Activated CD8-positive, alpha-beta T cell treated with anti-CD3 and anti-CD28 coated beads for 36 hours (primary cell): ENCODE measurements at regions not wholly inside any gene's neighbourhood (a gene's known extent, or its start where the extent isn't known, plus 50 kb on each side); places are given as distances from the start of the nearest gene placed in this dataset.

Experiments
- ATAC-seq: fragments of 200-7000 bp; cut with Tn5 transposase; one replicate; pipeline ENCODE4 v1.10.0; 2021; ENCODE audit warnings: mild to moderate bottlenecking, moderate library complexity
- CTCF ChIA-PET: fragments of 350-600 bp; sonication (Branson Sonifier 250); formaldehyde crosslinking; loops from one replicate; lab custom pipeline; 2021; ENCODE audit warnings: antibody characterized with exemption; lab: Charles Lee
- POLR2A ChIA-PET: fragments of 350-600 bp; sonication (Branson Sonifier 250); formaldehyde crosslinking; loops from one replicate; lab custom pipeline; 2021; ENCODE audit warnings: antibody characterized with exemption; lab: Charles Lee
- DNase-seq: peaks from one replicate; pipeline ENCODE4 v3.0.0-alpha.2; 2020
- H3K27ac Mint-ChIP-seq: one replicate; pipeline ENCODE4 v1.8.0; 2021; ENCODE audit warnings: mild to moderate bottlenecking, mixed read lengths
- H3K27me3 Mint-ChIP-seq: one replicate; pipeline ENCODE4 v1.8.0; 2021; ENCODE audit warnings: mixed read lengths
- H3K36me3 Mint-ChIP-seq: one replicate; pipeline ENCODE4 v1.8.0; 2021; ENCODE audit warnings: low read depth, mixed read lengths
- H3K4me1 Mint-ChIP-seq: one replicate; pipeline ENCODE4 v1.8.0; 2021; ENCODE audit warnings: low read depth, mixed read lengths
- H3K4me3 Mint-ChIP-seq: one replicate; pipeline ENCODE4 v1.8.0; 2021; ENCODE audit warnings: mild to moderate bottlenecking, moderate library complexity, mixed read lengths
- H3K9me3 Mint-ChIP-seq: one replicate; pipeline ENCODE4 v1.8.0; 2021; ENCODE audit warnings: mixed read lengths
- intact Hi-C: fragments of 100-400 bp; cut with micrococcal nuclease; formaldehyde crosslinking; loops from one replicate; pipeline ENCODE4 v1.10.0; 2022
- TF ChIP-seq, protein P1 (sequence below): fragments of 200-600 bp; IDR thresholded peaks from one replicate; pipeline ENCODE4 v1.8.0; 2022; ENCODE audit warnings: antibody characterized with exemption, mild to moderate bottlenecking

DNA sequence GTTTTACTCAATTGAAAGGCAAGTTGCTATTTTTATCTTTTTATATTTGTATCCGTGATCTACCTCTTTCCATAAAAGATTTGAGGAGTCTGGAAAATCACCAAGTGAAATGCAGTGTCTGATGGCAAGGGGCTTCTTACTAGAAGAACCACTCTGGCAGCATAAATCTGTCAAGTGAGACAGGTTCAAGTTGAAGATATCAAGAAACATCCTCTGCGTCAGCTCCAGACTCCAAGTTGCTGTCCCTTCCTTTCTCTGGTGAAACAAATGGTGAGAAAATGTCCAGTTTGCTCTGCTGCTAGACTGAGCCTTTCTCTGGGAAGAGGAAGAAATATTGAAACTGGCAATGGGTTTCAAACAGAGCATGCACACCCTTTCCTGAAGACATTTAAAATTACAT, 411.2 kb downstream of the PLPP3 start:
- Mint-ChIP-seq H3K36me3 (no peaks in the 10 kb centered on the region), H3K27me3 (peaks cover 3% of the 10 kb centered on the region), H3K27ac (no peak overlapping the region), H3K4me3 (no peak overlapping the region), H3K9me3 (no peaks in the 10 kb centered on the region), H3K4me1 (no peaks in the 10 kb centered on the region)
- TF ChIP-seq, protein P1, sequence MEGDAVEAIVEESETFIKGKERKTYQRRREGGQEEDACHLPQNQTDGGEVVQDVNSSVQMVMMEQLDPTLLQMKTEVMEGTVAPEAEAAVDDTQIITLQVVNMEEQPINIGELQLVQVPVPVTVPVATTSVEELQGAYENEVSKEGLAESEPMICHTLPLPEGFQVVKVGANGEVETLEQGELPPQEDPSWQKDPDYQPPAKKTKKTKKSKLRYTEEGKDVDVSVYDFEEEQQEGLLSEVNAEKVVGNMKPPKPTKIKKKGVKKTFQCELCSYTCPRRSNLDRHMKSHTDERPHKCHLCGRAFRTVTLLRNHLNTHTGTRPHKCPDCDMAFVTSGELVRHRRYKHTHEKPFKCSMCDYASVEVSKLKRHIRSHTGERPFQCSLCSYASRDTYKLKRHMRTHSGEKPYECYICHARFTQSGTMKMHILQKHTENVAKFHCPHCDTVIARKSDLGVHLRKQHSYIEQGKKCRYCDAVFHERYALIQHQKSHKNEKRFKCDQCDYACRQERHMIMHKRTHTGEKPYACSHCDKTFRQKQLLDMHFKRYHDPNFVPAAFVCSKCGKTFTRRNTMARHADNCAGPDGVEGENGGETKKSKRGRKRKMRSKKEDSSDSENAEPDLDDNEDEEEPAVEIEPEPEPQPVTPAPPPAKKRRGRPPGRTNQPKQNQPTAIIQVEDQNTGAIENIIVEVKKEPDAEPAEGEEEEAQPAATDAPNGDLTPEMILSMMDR, result no peak
- CTCF ChIA-PET, result no interaction called here
- ATAC-seq (no peak), DNase-seq (no peak)
- POLR2A ChIA-PET, result no interaction called here
- intact Hi-C loops, result no loop called here

DNA sequence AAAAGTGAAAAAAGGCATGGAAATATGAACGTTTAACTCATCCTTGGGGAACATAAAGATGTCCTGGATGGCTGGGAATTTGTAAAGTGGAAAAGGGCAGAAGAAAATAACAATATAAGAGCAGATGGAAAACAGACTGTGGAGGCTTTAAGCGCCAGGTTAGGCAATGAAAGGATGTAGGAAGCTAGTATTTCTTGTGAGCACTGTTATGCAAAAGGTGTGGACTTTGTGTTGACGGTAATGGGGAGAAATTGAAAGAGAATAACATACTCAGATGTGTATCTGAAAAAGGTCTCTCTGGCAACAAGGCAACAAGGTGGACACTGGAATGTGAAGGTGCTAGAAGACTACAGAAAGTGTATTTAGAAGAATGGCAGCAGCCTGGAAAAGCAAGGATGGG, 411.8 kb downstream of the PLPP3 start:
- H3K27me3 Mint-ChIP-seq, result peaks cover 3% of the 10 kb centered on the region
- H3K4me3 Mint-ChIP-seq, result no peak overlapping the region
- ChIA-PET CTCF (no interaction called here), POLR2A (no interaction called here)
- DNase-seq (no peak), ATAC-seq (no peak)
- TF ChIP-seq, protein P1, result no peak
- no peak overlapping the region for H3K27ac Mint-ChIP-seq
- intact Hi-C loops, result no loop called here
- no peaks in the 10 kb centered on the region for H3K36me3 Mint-ChIP-seq
- H3K4me1 Mint-ChIP-seq, result no peaks in the 10 kb centered on the region
- H3K9me3 Mint-ChIP-seq, result no peaks in the 10 kb centered on the region

DNA sequence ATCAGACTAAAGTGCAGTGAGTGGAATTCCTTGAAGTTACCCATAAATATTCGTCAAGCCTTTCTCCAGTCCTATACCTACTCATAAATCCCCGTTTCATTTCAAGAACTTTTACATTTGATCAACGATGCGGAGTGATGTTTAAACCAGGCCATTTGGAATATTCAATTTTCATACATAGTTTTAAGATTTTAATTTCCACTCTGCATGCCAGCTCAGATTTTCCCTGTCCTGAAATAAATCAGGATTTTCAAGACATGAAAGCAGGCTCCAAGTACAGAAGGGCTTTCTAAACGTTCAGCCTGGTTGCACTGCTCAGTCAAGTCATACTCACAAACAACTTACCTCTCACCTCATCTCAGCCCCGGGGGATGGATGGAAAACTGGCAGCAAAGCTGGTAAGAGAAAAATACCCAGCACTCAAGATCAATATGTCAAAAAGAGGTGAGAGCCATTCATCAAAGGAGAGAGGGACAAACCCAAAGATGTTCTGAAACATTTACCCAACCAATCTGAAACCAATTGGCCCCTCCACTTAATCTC, 418.5 kb downstream of the PLPP3 start:
- ChIA-PET CTCF (no interaction called here), POLR2A (no interaction called here)
- no peaks in the 10 kb centered on the region for H3K9me3 Mint-ChIP-seq
- no peak overlapping the region for H3K4me3 Mint-ChIP-seq
- H3K27me3 Mint-ChIP-seq, result no peaks in the 10 kb centered on the region
- DNase-seq (no peak), ATAC-seq (no peak)
- intact Hi-C loops, result no loop called here
- no peaks in the 10 kb centered on the region for H3K36me3 Mint-ChIP-seq
- TF ChIP-seq, protein P1, result no peak
- H3K27ac Mint-ChIP-seq, result no peak overlapping the region
- H3K4me1 Mint-ChIP-seq, result no peaks in the 10 kb centered on the region

DNA sequence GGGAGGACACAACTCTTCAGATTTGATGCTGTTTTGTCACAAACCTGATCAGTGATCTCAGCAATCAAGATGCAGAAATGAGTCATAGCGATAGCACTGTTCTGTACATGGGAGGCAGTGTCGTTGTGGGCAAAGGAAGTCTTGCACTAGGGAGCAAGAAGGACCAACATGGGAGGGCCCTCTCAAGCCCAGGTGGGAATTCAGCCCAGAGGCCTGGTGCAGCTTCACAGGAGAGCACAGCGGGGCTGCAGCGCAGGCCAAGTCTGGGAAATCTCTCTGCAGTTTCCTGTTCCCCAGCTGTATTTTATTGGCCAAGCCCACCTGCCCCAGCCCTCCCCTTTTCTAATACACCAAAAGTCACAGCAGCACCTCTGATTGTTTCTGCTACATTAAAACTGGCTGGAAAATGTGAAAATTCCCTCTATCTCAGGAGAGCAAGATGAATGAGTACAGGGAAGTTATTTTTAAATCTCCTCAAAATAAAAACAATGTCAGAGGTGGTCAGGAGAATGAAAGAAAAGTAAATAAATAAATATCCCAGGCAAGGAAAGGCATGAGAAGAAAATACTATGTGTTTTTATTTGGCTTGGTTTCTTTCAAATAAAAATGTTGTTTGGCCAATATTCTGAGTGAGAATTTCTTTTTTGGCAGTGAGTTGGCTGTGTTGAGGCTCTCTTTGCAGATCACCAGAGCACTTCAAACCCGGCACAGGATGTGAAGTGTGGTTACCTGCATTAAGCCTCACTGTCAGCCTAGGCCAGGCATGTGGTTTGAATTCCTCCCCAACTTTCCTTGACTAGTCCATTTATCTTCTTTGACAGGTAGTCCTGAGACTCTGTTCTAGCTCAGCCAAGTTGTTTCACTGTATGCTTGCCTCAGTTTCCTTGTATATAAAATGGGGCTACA, 422.1 kb downstream of the PLPP3 start:
- TF ChIP-seq, protein P1, result no peak
- no peaks in the 10 kb centered on the region for H3K36me3 Mint-ChIP-seq
- no peaks in the 10 kb centered on the region for H3K9me3 Mint-ChIP-seq
- H3K4me1 Mint-ChIP-seq, result no peaks in the 10 kb centered on the region
- POLR2A ChIA-PET, result no interaction called here
- ATAC-seq (no peak), DNase-seq (no peak)
- H3K4me3 Mint-ChIP-seq, result no peak overlapping the region
- CTCF ChIA-PET, result no interaction called here
- no peak overlapping the region for H3K27ac Mint-ChIP-seq
- H3K27me3 Mint-ChIP-seq, result no peaks in the 10 kb centered on the region
- intact Hi-C loops, result no loop called here

DNA sequence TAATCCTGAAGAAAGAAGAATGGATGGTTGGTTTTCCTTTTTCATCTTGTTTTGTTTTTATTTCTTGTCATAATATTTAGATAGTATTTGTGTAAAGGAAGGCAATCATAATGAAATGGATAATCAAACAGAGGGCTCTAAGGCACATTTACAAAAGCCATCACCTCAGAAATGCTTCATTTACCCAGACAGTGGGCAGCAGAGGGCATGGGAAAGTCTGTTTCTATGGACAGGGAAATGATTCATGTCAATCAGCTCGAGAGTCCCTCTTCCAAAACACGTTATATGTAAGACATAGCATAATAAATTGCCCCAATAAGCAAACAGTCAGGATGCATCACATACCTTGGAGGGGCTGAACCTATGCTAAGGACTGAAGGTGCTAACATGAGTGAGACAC, 426.1 kb downstream of the PLPP3 start:
- Mint-ChIP-seq H3K36me3 (no peaks in the 10 kb centered on the region), H3K4me3 (no peak overlapping the region), H3K4me1 (no peaks in the 10 kb centered on the region), H3K9me3 (no peaks in the 10 kb centered on the region), H3K27ac (no peak overlapping the region), H3K27me3 (no peaks in the 10 kb centered on the region)
- TF ChIP-seq, protein P1, result no peak
- CTCF ChIA-PET, result no interaction called here
- POLR2A ChIA-PET, result no interaction called here
- DNase-seq, result no peak
- no peak for ATAC-seq
- intact Hi-C loops, result no loop called here
